ENCODE measurements at regions not wholly inside any gene's neighbourhood (a gene's known extent, or its start where the extent isn't known, plus 50 kb on each side); places are given as distances from the start of the nearest gene placed in this dataset.

DNA sequence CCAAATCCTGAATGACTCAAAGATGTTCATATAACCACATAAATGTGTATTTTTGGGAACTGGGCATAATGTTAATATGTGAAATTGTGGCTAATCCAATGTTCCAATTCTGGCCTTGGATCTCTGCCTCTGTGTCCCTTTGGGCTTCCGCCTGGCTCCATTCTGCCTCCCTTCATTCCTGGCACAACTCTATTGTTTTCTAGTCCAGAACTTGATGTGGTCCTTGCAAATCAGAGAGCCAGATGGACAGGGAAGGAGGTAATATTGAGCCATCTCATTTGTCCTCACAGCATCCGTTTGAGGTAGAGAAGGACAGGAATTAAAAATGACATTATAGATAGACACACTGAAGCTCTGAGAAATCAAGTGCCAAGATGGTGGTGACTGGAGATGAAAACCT, 355.7 kb upstream of the TBL1XR1 start:
- no peak for DNase-seq
- intact Hi-C loops (cut with DNase I; ENCODE audit: low total_unique reads) (no loop called here), in situ Hi-C loops (cut with MboI; ENCODE audit: low sequenced_read_pairs in 4 of 4) (no loop called here)
- Histone ChIP-seq H3K27ac (no peak overlapping the region), H3K4me1 (peaks cover 0 to 4% of the 10 kb centered on the region in 2 donors), H3K9me3 (no peaks in the 10 kb centered on the region), H3K4me3 (no peak overlapping the region), H3K27me3 (no peaks in the 10 kb centered on the region), H3K36me3 (no peaks in the 10 kb centered on the region)
- ATAC-seq: no peak
- TF ChIP-seq, protein P1, sequence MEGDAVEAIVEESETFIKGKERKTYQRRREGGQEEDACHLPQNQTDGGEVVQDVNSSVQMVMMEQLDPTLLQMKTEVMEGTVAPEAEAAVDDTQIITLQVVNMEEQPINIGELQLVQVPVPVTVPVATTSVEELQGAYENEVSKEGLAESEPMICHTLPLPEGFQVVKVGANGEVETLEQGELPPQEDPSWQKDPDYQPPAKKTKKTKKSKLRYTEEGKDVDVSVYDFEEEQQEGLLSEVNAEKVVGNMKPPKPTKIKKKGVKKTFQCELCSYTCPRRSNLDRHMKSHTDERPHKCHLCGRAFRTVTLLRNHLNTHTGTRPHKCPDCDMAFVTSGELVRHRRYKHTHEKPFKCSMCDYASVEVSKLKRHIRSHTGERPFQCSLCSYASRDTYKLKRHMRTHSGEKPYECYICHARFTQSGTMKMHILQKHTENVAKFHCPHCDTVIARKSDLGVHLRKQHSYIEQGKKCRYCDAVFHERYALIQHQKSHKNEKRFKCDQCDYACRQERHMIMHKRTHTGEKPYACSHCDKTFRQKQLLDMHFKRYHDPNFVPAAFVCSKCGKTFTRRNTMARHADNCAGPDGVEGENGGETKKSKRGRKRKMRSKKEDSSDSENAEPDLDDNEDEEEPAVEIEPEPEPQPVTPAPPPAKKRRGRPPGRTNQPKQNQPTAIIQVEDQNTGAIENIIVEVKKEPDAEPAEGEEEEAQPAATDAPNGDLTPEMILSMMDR (IDR thresholded peaks at IDR 0.05 in 4 of 5, conservative IDR thresholded peaks at IDR 0.05 in 1 of 5): no peak
- TF ChIP-seq POLR2A (IDR thresholded peaks at IDR 0.05): no peak

DNA sequence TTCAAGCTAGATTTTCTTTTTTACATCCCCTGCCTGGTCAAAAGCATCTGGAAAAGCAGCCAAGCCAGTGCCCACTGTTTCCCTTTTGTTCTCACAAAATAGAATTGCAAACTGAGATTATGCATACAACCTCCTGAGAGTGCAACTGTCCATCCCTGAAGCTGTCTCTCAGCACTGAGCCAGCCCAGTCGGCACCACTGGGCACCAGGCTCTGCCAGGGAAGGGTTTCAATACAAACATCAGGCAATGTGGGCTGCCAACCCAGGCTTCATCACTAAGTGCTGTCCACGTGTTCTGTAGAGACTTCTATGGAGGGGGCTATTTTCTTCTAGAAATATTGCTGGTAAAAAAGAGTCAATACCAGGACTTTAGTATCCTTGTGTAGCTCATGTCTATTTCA, 356.3 kb upstream of the TBL1XR1 start:
- Histone ChIP-seq H3K9me3 (no peaks in the 10 kb centered on the region), H3K27ac (no peak overlapping the region), H3K36me3 (no peaks in the 10 kb centered on the region), H3K4me1 (no peaks in the 10 kb centered on the region), H3K27me3 (no peaks in the 10 kb centered on the region), H3K4me3 (no peak overlapping the region)
- in situ Hi-C loops (cut with MboI; ENCODE audit: low sequenced_read_pairs in 4 of 4): no loop called here
- TF ChIP-seq, protein P1 (IDR thresholded peaks at IDR 0.05 in 4 of 5, conservative IDR thresholded peaks at IDR 0.05 in 1 of 5): no peak
- TF ChIP-seq POLR2A (IDR thresholded peaks at IDR 0.05): no peak
- ATAC-seq (no peak), DNase-seq (no peak)
- intact Hi-C loops (cut with DNase I; ENCODE audit: low total_unique reads): no loop called here

DNA sequence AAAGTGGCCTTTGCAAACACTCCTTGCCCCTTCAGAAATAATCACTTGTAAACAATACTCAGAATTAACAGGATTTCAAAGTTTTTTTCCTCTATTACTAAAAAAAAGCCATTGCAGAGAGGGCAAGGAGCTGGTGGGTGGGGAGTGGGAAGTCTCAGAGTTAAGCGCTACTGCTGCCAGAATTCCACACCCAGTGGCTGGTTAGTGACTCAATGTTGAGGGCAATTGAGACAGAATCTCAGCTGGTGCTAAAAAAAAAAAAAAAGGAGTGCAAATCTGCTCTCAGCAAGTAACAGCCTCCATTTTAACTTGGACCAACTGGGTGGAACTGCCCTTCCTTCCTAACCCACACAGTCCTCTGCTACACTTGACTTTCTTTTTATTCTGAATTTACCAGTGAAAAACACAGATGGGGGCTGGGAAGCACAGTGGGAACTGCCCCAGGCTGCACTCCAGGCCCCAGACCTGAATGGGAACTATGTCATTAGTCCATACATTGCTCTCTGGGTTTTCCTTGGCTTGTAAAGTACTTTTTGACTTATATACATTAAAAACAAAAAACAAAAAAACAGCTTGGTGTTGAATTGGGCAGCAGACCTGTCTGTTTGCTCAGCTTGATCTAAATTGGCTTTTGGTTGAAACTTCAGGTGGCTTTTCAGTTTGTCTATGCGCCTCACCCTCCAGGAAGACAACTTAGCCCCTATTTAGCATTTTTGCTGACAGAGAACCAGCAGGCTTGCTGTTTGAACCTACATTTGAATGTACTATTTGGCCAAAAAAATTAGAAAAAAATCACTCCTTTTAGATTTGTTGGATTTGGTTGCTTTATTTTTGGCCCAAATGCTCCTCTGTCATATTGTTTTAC, 357.8 kb upstream of the TBL1XR1 start:
- ATAC-seq (no peak), DNase-seq (peak in 1 of 2 donors; percentile 27)
- Histone ChIP-seq H3K9me3 (no peaks in the 10 kb centered on the region), H3K27me3 (no peaks in the 10 kb centered on the region), H3K36me3 (no peaks in the 10 kb centered on the region), H3K4me1 (no peaks in the 10 kb centered on the region), H3K27ac (no peak overlapping the region), H3K4me3 (no peak overlapping the region)
- intact Hi-C loops (cut with DNase I; ENCODE audit: low total_unique reads): no loop called here
- in situ Hi-C loops (cut with MboI; ENCODE audit: low sequenced_read_pairs in 4 of 4): no loop called here
- TF ChIP-seq, protein P1 (IDR thresholded peaks at IDR 0.05 in 4 of 5, conservative IDR thresholded peaks at IDR 0.05 in 1 of 5): no peak
- TF ChIP-seq POLR2A (IDR thresholded peaks at IDR 0.05): no peak

DNA sequence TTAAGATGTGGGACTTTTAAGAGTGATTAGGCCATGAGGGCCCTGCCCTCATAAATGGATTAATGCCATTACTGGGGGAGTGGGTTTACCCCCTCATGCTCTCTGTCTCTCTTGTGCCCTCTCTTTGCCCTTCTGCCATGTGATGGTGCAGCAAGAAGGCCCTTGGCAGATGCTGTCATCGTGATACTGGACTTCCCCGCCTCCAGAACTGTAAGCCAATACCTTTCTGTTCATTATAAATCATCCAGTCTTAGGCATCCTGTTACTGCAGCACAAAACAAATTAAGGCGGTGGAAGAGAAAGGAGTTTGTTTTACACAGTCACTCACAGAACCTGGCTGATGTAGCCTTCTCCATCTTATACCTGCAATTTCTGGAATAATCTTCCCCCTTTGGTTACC, 360.3 kb upstream of the TBL1XR1 start:
- in situ Hi-C loops (cut with MboI; ENCODE audit: low sequenced_read_pairs in 4 of 4) (no loop called here), intact Hi-C loops (cut with DNase I; ENCODE audit: low total_unique reads) (no loop called here)
- Histone ChIP-seq H3K36me3 (no peaks in the 10 kb centered on the region), H3K9me3 (no peaks in the 10 kb centered on the region), H3K27me3 (no peaks in the 10 kb centered on the region), H3K4me1 (no peaks in the 10 kb centered on the region), H3K4me3 (no peak overlapping the region), H3K27ac (no peak overlapping the region)
- no peak for TF ChIP-seq POLR2A (IDR thresholded peaks at IDR 0.05)
- TF ChIP-seq, protein P1 (IDR thresholded peaks at IDR 0.05 in 4 of 5, conservative IDR thresholded peaks at IDR 0.05 in 1 of 5): no peak
- ATAC-seq: no peak
- DNase-seq: no peak
